RKO (cell line): ENCODE measurements at regions not wholly inside any gene's neighbourhood (a gene's known extent, or its start where the extent isn't known, plus 50 kb on each side); places are given as distances from the start of the nearest gene placed in this dataset.

ENCODE experiments used
- DNase-seq: peaks from one replicate; pipeline ENCODE4 v3.0.0-alpha.2; 2016; ENCODE audit warnings: low spot score

DNA sequence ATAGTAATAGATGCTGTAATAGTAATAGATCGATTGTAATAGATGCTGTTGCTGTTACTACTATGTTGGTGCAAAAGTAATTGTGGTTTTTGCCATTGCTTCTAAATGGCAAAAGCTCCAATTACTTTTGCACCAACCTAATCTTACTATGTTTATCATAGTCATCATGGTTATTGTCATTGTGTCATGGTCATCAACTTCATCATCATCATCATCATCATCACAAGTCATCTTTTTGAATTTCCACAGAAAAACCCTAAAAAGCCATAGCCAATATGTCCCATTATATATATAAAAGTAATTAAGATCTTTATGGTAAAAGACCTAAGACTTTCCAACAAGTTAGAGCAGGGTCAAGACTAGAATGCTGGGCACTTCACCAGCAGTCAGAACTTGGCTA is 435.1 kb upstream of the MARCKS start:
- DNase-seq, result no peak

DNA sequence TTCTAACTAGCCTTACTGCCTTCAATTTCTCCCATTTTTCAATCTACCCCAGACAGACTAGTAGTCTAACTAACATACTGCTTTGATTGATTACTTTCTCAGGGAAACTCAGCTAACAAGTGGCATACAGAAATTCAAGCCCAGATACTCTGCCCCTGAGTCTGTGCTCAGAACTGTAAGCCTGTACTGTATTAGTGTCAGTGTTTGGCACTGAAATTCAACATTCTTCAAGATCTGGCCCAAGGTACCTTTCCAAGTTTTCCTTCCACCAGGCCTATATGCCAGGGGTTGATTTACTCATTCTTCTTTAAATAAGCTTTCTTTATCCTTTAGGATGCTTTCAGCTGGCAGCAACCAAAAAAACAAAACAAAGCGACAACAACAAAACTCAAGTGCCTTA is 433.2 kb upstream of the MARCKS start:
- no peak for DNase-seq

DNA sequence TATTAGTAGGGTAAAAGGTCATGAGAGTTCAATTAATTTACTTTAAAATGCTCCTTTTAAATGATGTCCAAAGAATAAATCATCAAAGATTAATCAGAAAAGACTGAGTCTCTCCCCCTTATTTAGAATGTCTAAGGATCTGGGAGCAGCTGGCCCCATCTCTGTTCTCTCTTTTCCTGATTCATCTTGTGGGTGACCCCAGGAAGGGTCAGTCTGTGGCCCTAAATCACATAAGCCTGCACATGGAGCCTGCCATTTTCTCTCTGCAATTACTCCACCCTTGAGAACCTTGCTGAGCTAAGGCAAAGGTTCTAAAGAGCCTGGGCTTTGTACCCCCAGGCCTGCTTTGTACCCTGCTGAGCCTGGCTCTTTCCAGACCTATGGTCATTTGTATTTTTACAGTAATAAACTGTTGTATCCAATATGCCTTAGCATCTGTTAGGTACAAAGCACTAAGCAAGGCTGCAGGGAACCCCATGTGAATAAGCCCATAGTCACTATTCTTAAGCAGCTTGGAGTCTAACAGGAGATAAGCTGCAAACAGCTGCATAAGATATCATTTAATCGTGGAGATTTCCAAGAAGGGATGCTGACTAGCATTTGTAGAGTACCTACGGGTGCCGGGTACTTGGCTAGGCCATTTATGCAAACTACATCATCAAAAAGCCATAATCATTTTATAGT is 431.0 kb upstream of the MARCKS start:
- no peak for DNase-seq

DNA sequence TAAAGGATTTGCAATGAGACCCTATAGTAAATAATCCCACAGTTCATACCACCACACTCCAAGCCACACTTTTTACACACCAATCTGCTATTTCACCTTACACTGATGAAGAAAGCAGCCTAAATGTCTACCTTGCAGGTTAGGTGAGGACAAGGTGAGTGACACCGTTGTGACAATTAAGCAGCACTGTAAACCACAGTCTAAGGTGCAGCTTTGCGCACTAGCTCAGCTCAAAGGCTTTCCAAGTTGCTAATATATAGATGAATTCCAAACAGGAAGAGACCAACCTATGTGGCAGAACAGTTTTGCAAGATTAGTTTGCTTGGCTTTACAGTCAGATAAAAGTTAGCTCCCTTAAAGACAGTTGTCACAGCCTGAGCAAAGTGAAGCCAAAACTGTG is 429.5 kb upstream of the MARCKS start:
- DNase-seq, result no peak

DNA sequence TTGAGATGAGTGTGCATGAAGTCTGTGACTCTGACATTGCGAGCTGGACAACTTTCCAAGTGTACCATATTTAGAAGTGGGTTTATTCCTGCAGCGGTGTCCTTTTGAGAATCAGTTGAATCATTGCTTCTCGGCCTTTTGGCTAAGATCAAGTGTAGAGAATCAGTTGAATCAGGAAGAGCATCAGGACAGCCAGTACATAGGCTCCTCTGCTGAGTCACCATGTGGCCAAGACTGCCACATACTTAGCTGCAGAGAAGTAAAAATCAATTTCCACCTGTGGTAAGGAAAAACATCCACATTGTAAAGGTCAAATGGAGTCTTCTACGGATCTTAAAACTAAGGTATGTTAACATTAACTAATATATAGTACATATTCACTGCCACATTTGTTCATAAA is 428.4 kb upstream of the MARCKS start:
- no peak for DNase-seq

DNA sequence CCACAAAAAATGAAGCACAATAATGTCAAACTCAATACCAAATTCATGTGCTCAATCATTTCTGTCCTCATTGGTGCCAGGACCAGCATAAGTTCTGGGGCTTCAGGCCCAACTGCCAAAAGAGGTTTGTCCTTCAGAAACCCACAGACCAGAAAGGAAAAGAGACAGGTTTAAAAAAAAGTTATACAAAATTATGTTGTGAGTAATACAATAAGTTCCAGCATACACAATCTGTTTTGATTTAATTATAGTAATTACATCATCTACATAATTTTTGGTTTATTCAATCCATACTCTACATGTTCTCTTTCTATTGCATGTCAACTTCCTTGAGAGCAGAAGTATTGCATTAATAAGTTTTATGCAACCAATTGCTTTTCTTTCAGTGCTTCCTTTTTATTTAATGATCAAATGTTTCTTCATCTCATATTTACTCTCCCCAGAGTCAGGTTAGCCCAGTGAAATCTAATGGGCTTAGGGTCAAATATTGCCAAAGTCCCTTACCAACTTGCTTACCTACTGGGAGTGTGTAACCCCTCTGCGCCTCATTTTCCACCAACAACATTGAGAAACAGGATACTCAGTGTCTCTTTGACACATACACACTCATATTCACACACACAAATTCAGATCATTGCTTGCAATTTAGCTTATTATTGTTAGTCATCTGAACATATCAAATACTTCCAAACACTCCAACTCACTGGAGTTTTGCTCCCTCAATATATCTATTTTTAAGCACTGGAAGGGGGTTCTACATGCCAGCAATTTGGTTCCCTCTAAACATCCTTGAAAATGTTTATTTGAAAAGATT is 424.4 kb upstream of the MARCKS start:
- no peak for DNase-seq

DNA sequence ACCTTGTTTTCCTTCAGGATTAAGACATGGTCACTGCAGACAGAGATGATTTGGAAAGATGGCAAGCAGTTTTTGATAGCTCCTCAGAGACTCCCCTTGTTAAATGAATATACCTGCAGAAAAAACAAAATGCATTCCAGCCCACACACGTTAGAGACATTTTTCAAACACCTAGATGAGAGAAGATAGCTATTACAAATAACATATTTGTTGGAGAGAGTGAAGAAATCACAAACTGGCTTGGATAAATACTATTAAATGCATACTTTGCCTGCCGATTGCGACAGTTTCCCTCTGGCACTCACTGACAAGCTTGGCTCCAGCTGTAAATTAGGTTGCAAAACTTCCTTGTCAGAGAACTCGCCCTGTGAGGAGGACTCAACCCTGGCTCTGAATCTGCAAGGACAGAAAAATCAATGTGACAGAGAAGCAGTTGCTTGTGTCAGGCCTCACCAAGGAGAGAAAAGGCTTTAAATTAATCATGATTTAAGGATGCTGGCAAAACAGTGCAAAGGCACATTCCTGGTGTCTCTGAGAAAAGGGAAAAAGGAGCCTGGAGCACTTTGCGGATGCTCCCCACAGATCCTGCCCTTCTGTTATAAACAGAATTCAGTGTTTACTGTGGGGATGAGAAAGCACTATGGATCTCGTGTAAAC is 423.7 kb upstream of the MARCKS start:
- no peak for DNase-seq

DNA sequence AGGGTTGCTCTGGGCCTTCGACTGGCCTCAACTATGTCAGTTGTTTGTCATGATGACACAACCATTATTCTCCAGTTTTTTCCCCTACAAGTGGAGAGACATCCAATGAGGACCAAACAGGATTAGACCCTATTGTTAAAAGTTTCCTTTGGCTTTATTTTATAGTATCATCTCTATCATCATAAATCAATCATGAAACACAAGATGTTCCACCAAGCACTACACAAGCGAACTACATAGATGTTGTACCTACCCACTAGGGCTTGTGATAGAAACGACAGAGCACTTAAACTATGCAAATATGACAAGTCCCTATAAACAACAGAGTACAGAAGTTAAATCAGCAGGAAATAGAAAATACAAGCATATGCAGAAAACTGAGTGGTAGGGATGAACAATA is 422.5 kb upstream of the MARCKS start:
- no peak for DNase-seq

DNA sequence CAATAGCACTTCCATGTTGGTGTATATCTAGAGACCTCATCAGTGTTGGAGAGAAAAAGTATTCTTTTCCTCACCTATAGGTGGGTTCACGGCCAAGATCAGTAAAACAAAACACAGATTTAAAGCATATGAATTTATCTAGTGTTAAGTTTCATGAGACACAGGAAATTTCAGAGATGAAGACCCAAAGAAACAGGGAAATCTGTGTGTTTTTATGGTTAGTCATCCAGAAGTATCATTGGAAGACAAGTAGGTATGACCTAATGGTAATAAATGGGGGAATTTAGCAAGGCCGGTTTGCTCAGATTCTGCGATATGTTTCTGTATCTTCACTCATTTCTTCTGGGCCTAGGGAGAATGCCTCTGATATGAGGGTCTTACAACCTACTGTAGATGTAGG is 419.6 kb upstream of the MARCKS start:
- DNase-seq, result no peak

DNA sequence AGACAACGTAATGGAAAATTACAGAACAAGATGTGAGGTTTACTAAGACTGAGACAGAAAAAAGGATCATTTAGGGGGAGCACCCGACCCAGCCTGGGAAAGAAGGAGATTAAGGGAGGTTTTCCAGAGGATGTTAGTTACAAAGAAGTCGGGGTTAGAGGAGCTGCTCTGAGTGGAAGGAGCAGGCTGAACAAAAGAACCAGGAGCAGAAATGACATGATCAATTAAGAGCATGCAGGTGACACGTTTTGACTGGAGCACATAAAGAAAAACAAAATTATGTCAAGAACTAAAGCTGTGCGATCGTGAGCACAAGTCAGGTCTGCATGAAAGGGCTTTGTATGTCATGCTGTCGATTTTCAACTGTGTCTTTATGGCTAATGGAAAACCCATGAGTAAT is 417.3 kb upstream of the MARCKS start:
- no peak for DNase-seq

DNA sequence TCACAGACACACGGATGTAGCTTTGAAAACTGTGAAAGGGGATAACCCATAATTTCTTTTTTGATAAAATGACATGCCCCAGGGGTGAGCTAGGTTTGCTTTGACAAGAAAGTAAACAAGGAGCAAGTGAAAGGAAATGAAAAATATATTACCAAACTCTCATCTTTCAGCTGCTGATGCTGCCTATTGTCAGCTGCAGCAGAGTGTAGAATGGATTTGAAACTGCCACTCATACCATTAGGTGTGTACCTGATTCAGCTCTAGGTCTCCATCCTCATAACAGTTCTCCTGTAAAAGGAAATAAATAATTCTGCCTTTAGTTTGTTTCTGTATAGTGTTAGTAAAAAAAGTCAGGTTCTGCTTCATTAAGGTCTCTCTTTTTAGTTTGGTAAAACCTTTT is 415.1 kb upstream of the MARCKS start:
- no peak for DNase-seq

DNA sequence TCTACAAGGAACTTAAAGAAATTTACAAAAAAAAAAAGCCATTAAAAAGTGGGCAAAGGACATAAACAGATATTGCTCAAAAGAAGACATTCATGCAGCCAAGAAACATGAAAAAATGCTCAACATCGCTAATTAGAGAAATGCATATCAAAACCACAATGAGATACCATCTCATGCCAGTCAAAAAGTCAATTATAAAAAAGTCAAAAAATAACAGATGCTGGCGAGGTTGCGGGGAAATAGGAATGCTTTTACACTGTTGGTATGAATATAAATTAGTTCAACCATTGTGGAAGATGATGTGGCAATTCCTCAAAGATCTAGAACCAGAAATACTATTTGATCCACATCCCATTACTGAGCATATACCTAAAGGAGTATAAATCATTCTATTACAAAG is 411.9 kb upstream of the MARCKS start:
- no peak for DNase-seq

DNA sequence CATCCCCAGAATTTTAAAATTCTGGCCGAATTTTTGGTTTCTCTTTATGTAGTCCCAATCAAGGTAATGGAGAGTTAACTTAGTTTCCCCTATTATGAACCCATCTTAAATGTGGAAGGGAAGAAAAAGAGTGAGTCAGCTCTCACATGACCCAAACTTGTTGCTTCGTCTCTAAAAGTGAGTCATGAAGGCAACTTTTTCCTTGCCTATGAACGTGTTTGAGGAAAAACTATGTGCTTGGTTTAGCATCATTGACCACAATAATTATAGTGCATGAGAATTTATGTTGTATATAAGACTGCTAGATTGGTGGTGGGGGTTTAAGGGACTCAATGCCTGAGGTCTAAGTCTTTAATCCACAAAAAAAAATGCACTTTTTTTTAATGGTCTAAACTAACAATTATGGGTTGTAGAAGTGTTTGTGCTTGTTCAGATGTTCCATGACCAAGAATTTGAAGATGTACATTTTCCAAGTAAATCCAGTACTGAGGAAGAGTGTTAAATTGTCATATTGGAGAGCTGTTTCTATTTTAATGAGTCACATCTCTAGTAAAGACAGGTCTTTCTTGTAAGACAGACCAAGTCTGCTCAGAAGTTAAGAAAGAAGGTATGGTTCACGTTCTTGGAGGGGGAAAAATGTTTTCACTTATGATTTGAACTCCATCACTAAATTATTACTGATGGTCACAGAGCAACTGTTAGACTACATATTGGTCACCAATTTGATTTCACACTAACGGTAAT is 409.9 kb upstream of the MARCKS start:
- DNase-seq, result peak; percentile 76

DNA sequence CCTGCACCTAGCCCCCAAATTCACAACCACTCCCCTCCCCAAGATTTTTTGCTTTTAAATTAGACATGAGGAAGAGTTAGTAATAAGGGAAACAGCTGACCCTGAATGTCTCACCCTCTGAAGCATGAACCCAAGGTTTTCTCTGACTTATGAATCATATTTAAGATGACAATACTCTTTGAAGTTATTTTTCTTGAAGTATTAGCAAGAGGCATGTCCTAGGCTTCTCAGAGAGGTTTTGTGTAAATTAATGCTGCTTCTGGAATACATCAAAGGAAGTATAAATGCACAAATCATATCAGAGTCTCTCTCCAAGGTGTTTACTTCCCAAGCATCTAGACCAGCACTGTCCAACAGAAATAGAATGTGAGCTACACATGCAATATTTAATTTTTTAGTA is 408.1 kb upstream of the MARCKS start:
- DNase-seq, result peak; percentile 76

DNA sequence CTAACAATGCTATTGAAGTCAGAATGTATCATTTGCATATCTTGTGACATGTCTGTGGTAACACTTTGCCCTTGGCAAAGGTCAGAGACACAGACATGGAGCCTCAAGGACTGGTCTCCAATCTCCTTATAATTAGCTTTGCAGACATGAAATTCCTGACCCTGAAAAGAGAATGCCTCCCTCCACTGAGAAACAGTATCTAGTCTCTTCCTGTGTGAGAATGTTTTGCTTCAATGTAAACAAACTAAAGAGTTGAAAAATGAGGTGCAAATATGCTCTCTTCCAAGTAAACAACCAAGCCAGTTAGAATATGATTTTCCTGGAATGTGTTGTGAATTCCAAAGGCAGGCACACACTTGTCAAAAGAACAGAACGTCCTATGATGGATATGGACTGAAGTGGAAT is 407.1 kb upstream of the MARCKS start:
- DNase-seq, result no peak

DNA sequence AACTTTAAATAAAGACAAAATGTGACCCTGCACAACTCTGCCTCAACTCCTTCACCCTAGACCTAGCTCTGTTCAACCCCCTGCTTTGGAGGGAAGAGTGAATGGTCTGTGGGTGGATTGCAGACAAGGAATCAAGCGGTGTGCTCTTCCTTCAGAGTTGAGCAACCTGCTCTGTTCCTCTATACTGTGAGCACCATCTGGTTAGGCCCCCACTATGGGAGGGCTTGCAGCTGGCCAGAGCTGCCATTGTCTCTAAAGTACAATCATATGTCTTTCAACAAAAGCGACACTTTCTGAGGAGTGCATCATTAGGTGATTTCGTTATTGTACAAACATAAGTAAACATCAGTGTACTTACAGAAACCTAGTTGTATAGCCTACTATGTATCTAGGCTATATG is 406.1 kb upstream of the MARCKS start:
- no peak for DNase-seq

DNA sequence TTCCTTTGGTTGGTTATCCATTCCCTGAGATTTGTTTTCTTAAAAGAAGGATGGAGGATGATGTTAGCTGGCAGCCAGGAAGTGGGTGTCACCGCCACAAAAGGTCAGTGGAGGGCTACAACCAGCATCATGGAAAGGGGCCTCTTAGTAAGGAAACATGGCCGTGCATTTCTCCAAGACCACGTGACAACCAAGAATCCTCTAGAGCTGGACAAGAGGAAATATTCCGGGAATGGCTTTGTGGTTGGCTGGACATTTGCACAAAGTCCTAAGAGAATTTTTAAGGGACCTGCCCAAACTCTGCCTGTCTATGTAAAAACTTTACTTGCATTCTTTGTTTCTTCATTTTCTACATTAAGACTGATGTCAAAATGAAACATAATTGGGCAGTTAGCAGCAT is 399.9 kb upstream of the MARCKS start:
- DNase-seq, result no peak

DNA sequence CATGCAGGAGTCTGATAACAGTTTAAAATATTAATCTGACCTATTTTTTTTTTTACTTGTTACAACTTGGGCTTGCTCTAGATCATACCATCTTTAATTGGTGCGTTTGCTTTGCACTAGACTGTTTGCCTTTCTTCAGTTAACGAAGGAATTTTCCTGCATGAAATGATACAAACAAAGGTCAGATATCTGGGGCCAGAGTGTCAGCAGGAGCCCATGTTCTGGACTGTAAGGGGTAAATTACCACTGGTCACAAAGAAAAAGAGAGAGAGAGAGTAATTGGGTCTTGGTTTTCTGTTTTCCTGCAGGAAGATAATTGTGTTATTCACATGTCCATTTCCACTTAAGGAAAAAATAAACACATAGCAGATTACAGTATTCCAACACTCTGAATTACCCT is 399.4 kb upstream of the MARCKS start:
- no peak for DNase-seq

DNA sequence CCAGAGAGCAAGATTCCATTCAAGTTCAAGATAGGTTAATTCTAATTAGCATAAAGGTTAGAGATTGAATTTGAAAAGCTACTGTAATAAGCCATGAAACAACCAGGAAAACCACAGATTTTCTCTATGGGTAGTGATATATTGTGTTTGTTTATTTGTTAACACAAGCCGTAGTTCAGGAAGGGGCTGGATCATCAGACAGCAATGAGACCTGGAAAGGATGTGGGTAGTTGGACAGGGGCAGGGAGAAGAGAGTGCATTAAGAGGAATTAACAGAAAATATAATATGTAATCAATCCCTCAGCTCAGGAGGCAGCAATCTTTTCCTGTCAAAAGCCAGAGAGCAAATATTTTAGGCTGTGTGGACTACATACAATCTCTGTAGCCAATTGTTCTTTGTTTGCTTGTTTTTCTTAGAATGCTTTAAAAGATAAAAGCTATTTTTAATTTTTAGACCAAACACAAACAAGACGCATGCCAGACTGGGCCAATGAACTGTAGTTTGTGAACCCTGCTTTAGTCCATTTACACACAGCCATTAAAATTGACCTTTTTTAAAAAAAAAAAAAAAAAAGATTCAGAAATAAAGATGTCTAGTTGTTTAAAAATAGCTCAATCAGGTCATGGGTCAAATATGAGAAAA is 398.7 kb upstream of the MARCKS start:
- no peak for DNase-seq

DNA sequence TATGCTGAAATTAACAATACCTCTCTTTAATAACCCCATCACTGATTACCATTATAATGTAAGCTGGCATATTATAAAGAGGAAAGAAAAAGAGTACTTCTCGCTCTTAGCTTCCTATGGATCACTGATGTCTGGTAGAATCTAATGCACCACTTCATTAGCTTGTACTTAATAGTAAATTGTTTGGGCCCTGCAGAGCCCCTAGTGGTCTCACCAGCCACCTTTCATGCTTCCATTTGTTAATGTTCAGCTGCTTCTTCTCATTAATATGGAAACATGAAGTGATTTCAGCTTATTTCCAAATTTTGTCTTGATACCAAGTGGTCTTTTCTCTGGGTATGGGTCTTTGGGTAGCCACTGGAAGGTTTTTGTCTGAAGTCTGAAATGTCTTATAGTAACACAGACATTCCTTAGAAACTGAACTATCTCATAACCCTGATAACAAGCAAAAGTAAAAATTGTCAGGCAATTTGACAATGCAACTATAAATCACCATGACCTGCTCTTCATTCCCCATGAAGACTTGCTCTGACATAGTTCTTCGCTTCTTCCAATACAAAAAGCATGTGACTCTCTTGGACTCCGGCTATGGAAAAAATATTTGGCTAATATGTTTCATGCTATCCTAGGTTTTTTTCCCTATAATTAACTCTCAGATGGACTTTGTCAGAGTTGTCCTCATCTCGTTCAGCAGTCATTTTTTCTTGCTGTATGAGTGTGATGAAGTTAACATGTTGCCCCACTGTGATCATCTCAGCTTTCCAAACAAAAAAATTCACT is 395.8 kb upstream of the MARCKS start:
- DNase-seq, result no peak

DNA sequence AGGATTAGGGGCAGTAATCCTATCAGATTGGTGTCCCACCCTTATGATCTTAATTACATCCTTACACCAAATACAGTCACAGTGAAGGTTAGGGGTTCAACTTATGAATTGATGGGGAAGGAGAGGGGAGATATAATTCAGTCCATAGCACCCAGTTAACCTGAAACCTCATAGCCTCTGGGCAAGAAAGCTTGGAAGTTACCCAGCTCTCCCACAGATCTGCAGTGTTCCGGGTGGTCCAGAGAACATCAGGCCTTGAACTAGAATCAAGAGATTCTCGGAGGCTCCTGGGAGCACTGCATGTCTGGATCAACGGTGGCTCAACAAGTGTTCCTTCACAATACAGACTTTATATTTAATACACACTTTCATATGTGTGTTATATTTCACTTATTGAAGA is 392.6 kb upstream of the MARCKS start:
- no peak for DNase-seq
